Fibroblast of skin of left biceps (primary cell): ENCODE measurements at regions not wholly inside any gene's neighbourhood (a gene's known extent, or its start where the extent isn't known, plus 50 kb on each side); places are given as distances from the start of the nearest gene placed in this dataset.

Source experiments
- DNase-seq, 2 experiments: peaks; one replicate each; pipeline ENCODE4 v3.0.0-alpha.2; 2013; ENCODE audit warnings: low read depth in 2 of 2

DNA sequence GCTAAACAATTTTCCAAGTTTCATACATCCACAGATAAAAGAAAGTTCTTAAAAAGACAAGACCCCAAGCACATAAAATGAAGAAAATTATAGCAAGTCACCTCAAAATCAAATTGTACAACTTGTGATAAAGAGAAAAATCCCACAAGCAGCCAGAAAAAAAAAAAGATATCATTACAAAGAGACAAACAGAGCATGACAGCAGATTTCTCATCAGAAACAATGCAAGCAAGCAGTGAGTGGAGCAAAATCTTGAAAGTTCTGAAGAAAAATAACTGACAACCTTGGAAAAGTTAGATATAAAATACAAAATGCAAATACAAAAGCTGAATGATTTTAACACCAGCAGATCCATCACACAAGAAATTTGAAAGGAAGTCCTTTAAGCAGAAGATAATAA lies 194.5 kb upstream of the SOX5 start:
- DNase-seq, result no peak

DNA sequence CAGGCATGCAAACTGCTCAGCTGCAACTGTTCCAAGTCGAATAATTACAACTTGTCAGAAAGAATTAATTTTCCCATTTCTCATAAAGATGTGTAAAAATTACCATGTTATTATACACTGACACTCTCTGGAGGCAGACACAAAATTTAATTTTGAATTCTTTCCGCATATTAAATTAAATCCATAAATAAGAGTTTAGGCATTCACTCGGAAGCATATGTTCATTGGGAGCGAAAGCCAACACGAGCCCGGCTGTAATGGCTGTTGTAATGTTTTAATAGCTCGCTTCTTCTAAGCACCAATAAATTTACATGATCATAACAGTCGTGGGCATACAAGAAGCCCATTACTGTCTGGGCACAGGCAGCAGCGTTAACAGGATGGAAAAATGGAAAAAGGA lies 189.6 kb upstream of the SOX5 start:
- DNase-seq, result no peak

DNA sequence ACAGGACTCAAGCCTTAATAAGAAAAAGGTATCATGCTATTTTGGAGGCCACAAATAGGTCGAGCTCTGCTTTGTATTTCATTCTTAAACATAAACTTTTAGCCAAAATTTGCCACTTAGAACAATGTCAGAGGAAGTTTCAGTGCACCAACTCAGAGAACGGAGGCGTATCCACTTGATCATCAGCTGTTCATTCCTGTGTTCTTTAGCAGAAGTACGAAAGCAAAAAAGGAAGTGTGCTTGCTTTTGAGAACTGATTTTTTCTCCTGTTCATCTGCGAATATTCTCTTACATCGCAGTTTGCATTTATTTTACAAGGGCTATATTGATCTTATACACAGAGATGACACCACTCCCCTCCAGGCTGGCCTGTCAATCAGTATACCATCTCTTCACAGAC lies 188.6 kb upstream of the SOX5 start:
- no peak for DNase-seq

DNA sequence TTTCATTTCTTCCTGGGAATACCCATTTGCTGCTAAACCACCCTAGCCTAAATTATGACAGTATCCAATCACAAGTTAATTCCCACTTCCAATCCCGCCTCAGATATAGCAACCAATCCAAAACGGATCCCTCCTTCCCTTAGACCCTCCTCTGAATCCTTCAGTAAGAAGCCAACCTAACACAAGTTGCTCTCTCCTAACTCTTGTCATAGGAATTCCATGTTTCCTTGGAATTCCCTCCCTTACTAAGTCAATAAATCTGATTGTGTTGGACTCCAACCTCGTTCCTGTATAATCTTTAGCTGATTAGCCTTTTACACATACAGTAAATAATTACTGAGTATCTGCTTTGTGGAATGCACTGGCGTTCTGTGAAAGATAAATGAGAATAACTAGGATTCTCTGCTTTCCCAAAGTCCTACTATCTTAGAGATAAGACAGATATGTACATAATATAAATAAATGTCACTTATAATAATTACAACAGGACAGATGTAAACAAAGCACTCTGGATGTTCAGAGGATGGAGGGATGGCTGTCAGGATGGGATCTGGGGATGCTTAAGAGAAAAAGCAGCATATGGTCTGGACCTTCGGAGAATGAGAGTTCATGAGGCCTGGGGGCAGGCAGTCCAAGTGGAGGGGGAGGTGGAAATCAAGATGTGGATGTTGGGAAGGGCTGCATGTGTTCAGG lies 185.8 kb upstream of the SOX5 start:
- no peak for DNase-seq

DNA sequence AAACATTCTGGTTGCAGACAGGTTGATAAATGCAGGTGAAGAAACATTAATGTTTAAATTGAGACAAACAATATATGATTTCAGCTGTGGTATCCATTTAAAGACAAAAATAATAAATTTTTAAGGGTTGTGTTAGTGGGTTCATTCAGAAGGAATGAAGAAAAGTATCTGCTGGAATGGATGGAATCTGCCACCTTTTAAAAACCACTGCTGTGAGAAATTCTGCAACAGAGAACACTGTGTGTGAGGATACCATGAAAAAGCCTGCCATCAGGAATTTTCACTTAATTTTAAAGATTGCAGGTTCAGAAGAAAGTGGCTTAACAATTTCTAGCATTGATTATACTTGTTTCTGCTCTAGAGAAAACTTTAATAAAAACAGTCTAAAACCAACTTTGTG lies 184.6 kb upstream of the SOX5 start:
- no peak for DNase-seq

DNA sequence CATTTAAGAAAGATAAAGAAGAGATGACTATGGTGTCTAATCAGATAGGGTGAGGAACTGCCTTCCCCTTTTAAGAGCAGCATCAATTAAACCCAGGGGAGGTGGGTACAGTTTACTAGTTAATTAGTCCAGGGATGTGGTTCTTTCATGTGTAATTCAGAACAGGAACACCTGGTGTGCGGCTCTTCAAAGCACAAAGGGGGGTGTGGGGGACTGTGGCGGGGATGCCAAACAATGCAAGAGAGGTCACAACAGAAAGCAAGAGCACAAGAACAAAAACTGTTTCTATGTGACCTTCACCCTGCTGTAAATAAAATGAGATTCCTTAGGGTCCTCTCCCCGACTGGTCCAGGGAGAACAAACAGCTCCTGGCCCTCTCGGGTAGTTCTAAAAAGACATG lies 183.9 kb upstream of the SOX5 start:
- DNase-seq, result no peak

DNA sequence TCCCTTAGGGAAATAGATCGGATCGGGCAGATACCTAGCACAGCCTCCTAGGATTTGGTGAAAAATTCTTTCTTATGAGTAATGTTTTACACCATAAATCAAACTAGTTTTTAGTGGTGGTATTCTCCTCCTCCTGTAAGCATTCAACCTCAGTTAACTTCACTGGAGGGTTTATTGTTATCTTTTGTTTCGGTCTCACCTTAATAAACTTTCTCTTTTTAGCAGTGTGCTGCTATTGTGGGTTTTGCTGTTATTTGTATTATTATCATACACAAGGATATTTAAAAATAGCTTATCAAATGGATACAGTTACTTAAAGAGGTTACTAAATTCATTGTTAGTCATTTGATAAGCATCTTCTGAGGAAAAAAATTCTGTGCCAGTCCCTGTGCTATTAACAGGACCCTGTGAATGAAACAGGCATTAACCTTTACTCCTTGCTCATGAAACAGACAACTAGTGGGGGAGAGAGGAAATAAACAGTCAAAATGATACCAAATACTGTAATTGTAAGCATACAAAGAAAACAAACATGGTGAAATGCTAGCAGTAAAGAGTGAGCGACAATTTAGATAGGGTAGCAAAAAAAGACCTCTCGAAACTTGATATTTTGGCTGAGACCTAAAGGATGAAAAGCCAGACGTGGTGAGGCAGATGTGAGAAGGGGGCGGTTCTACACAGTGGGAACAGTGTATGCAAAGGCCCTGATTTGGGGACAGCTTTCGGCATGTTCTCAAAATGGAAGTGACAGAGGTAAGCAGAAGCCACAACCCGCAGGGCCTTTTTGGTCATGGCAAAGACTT lies 178.7 kb upstream of the SOX5 start:
- no peak for DNase-seq

DNA sequence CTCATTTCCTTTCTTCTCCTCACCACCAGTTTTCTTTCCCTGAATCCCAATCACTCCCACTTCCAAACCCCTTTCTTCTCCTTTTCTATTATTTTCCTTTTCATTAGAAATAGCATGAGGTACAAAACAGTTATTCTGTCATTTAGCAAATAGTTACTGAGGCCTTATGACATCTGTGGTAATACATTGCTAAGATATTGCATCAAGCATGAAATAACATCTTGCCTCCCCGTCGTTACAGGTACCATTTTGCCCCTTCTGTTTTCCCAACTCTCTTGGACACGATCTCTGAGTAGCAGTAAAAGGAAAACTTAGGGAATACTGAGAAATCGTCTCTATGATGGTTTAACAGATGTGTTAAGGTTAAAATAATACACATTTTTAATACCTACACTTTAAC lies 175.8 kb upstream of the SOX5 start:
- DNase-seq, result no peak

DNA sequence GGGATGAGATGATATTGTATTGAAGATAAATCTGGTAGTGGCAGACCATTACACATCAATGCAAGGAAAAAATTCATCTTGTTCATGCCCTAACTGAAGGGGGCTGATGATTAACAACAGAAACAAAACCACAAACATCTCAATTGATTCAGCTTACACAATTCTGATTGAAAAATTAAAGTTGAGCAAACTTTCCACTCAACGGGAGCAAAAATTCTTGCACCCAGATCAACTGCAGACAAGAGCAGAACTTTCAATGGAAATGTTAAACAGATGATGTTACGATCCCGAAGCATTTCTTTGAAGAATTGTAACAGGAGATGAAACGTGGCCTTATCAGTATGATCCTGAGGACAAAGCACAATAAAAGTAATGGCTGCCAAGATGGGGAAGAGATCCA lies 172.4 kb upstream of the SOX5 start:
- DNase-seq, result no peak

DNA sequence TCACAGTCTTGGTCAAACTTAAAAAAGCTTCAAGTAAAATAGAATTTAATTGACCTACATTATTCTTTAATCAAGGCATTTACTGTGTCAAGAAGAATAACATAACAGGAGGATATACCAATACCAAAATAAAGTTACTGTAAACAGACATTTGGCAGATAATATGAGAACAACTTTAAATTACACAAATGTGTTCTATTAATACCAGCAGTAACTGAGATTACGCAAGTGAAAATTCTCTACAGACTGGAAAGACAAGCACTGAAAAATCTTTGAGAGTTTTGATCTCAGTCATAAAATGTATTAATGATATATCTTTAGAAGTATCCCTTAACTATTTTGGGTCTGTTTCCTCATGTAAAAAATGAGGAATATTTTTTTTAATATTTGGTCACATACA lies 169.2 kb upstream of the SOX5 start:
- no peak for DNase-seq

DNA sequence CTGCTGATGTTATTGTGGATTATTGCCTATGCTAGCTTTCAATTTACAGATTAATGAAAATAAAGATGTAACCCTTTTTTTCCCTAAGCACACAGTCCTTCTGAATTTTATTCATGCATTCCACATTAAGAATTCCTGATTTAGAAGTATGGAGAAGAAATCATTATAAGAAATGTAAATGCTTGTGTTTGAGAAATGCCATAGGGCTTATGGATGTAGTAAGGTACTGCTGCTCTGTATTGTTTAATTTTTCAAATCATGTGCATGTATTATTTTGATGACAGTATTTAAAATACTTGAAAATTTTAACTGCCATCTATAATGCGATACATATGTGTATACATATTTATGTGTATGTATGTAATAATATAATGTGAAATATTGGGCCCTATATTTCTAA lies 167.1 kb upstream of the SOX5 start:
- no peak for DNase-seq

DNA sequence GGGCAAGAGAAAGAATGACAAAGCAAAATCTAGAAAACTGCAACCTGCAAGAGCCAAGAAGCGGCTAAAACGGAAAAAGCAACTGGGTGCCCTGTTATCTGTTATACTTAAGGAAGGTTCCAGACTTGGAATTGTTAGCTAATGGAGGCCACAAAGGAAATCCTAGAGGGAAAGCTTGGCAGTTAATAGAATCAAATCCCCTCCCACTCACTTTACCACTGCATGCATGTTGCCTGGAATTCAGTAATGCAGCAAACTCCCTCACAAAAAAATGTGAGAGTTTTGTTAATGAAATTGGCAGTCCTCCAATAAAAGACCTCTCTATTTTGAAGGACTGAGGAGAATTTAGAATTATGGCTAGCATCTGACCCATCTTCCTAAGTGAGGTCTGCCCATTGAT lies 164.2 kb upstream of the SOX5 start:
- DNase-seq, result no peak

DNA sequence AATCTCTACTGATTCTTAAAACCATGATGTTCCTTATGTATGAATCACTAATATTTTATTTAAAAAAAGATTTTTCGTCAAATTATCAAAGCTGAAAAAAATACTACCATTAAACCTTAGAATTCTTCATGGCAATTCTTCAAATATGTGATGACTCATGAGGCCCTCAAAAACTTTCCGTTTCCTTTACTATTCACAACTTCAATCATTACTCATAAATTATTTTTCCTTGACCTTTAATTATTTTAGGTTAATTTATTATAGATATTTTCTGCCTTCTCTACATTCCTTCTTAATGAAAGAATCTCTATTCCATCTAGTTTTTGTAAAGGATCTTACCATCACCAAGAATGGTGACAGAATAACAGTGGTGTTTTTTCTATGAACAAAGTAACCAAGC lies 162.1 kb upstream of the SOX5 start:
- DNase-seq, result no peak

DNA sequence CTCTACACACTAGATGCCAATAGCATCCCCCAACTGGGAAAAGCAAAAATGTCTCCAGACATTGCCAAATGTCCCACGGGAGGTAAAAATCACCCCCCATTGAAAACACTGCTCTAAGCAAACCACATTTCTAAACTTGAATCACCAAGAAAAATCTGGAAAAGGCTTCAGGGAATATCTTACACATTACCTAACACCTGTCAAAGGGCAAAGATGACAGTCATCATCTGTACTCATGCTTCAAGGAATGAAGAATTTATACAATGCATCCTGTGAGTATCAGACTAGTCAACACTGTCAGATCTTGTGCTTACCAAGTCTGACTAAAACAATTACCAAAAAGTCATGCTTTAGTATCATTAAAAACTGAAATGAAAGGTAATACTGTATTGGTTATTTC lies 161.6 kb upstream of the SOX5 start:
- no peak for DNase-seq

DNA sequence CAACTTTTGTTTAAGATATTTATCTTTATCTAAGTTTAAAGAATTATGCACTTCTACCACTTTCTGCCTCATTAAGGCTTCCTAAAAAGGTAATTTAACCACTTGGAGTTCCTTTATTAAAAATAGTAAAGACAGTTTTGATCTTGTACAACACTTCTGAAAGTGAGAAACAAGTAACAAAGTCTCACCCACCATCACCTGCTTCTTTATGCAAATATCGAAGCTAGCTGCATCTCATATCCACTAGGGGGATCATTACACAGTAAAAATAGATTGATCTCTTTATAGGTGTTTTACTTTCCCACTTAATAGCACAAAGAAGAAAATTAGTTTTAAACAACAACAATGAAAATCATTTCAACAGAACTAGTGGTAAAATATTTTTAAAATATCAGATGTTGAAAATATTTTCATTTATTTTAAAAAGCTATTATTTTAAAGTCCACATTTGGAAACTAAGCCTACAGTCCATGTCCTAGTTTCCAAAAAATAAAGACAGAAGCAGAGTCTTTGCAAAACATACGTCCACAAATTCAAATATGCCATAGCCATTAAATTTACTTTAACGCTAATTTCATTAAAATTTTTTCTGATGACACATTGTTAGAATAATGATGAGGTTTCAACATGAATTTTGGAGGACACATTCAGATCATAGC lies 160.0 kb upstream of the SOX5 start:
- no peak for DNase-seq

DNA sequence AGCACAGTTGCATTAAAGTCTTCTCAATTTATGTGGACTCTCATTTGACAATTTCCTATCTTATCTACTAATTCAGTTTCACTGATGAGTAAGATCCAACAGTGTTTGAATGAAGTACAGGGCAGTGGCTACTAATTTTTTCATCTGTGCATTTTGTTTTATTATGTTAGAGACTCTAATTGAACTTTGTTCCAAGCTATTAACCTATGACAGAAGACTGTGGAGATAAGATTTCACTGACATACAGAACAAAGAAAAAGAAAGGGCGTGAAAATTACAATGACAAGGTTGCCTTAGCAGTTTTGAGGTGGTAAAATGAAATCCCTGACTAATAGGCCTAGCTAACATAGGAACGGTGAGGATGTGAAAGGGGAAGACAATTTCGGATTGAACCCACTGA lies 153.2 kb upstream of the SOX5 start:
- DNase-seq, result no peak

DNA sequence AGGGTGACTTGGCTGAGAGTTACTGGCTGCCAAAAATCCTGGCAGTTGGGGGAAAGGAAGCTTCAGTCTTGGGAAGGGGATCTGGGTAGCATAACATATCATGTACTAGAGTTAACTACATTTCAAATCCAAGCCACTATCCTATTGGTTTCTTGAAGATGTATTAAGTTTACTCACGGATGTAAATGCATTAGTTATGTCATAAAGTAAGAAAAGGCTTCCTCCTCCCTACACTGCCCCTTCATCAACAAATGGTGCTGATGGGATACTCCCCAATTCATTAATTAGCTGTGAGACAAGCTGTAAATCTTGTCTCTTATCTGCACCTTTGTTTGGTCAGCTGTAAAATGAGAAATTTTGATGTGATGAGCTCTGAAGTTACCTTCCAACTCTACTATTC lies 150.1 kb upstream of the SOX5 start:
- no peak for DNase-seq

DNA sequence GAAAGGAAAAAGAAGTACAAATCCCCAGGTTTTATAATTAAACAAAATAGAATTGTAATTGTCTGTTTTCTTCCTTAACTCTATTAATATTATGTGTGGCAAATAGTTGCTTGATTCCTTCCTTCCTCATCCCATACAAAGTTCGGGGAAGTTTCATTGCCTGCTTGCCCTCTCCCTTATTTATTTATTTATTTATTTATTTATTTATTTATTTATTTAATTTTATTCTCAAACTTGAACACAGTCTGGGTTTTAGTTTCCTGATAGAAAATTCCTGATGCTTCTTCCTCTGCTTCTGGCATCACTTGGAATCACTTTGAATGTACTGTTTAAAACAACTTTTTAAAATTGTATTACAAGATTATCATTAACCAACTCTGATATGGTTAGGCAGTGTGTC lies 145.8 kb upstream of the SOX5 start:
- no peak for DNase-seq

DNA sequence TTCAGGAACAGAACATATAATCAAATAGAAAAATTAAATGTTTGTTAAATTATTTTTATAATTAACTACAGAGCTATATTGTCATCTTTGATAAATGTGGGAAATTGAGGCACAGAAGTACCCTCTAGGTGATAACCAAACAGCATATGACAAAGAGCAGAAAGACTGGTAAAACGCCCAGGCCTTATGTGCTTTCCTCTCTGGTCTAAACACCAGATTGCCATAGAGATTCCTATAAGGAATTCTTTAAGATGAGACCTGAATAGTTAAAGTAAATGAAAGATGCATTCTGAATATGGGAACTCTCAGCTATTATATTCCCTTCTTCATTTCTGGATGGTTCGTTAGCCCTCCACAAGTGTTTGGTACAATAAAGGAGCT lies 140.0 kb upstream of the SOX5 start:
- DNase-seq, result no peak

DNA sequence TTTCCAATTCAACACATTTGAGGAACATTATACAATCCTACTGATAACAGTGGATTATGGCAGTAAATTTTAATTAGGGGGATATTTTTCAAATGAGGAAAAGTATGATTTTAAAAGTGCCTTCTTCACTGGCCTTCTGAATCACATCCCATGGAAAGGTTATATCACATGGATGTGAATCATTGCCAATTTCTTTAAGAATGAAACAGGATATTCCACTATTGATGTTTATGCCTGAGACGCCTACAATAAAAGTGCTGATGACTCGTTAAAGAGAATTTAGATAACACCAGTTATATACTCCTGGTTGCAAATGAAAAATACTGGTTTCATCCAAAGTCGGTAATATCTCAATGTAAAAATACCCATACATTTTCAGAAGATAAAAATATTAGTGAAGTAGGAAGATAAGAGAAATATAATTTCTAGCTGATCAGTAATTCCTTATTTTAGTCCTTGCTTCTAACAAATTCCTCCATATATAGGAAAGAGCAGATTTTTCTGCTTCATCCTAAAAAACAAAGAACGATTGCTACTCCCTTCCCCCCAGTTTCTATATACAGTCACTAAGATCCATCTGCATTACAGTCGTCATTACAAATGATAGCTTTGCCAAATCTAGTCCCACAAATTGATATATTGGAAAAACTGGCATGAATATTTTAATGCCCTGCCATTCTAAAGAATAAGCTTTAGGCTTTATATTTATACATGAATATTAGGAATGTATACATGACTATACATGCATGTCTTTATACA lies 139.5 kb upstream of the SOX5 start:
- DNase-seq, result no peak

DNA sequence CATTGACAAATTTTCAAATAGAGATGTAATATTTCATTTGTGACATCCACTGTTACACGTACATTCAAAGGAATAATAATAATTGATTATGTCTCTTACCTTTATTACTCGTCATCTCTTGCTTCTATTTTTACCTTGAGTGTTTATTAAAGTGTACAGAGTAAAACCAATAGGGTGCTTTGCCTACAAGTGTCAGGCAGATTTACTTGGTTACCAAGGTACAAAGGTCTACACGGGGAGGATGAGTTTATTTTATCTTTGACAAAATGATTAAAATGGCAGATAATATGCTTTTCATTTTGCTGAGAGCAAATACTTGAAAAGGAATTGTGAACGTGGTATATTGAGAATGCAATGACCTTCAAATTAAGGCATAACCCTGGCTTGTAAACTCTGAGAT lies 137.8 kb upstream of the SOX5 start:
- no peak for DNase-seq

DNA sequence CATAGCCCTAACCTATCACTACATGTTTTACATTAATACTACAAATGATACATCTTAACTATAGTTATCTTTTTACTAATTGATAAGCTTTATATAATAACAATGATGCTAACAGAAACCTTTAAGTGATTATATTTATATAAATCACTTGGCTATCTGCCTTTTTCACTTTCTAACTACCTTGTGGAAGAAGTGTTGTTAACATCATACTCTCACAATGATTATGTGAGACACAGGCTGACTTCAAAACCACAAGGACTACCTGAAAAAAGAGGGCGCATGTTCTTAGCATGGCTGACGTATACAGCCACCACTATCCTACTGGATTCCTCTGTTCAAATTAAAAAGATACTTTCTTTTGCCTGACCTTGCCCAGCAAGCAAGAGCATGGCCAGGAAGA lies 135.3 kb upstream of the SOX5 start:
- DNase-seq, result no peak

DNA sequence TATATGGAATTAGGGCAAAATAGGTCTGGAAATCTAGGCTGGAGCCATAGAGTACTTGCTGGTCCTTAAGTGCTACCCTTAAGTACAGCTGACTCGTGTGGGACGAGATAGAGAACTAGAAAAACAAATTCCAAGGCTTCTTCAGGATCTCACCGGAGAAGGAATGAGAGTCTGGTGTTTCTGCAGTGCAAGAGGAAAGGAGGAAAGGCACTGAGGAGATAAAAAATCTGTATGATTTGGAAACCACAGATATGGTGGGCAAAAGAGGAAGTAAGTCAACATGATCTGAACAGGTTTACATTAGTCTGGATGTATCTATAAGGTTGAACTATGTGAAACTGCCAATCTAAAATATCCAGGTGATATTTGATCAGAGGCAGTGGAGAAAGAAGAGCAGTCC lies 134.4 kb upstream of the SOX5 start:
- no peak for DNase-seq
